IMR-90 (cell line): ENCODE measurements at regions not wholly inside any gene's neighbourhood (a gene's known extent, or its start where the extent isn't known, plus 50 kb on each side); places are given as distances from the start of the nearest gene placed in this dataset.

Experiments
- BHLHE40 ChIP-seq: fragments of 150-350 bp; IDR thresholded peaks from 2 replicates; pipeline ENCODE4 v1.6.1; 2016; ENCODE audit warnings: mild to moderate bottlenecking, low read depth, low read length
- CTCF ChIP-seq: conservative IDR thresholded peaks from 2 replicates; pipeline ENCODE4 v1.5.1; 2012; ENCODE audit warnings: mild to moderate bottlenecking, low read depth, low read length, improper control_type of control experiment
- ELK1 ChIP-seq: fragments of 150-350 bp; IDR thresholded peaks from 2 replicates; pipeline ENCODE4 v1.6.1; 2016; ENCODE audit warnings: low read depth, mild to moderate bottlenecking, low read length, moderate library complexity, borderline replicate concordance
- FOS ChIP-seq: fragments of 150-350 bp; IDR thresholded peaks from 2 replicates; pipeline ENCODE4 v1.6.1; 2016; ENCODE audit warnings: low read depth, low read length
- MAFK ChIP-seq: IDR thresholded peaks from 2 replicates; pipeline ENCODE4 v1.6.1; 2012; ENCODE audit warnings: low read depth, low read length, improper control_type of control experiment
- MAZ ChIP-seq: IDR thresholded peaks from 2 replicates; pipeline ENCODE4 v1.6.1; 2012; ENCODE audit warnings: low read depth, mild to moderate bottlenecking, low read length, improper control_type of control experiment, moderate library complexity, borderline replicate concordance
- MXI1 ChIP-seq: IDR thresholded peaks from 2 replicates; pipeline ENCODE4 v1.6.1; 2012; ENCODE audit warnings: low read depth, mild to moderate bottlenecking, low read length, moderate library complexity, borderline replicate concordance
- NFE2L2 ChIP-seq: fragments of 150-350 bp; IDR thresholded peaks from 2 replicates; pipeline ENCODE4 v1.6.1; 2016; ENCODE audit warnings: low read depth, mild to moderate bottlenecking, low read length
- POLR2A ChIP-seq: IDR thresholded peaks from 2 replicates; pipeline ENCODE4 v1.6.1; 2012; ENCODE audit warnings: mild to moderate bottlenecking, low read depth, low read length
- RAD21 ChIP-seq: IDR thresholded peaks from 2 replicates; pipeline ENCODE4 v1.6.1; 2012; ENCODE audit warnings: low read length, improper control_type of control experiment
- RCOR1 ChIP-seq: IDR thresholded peaks from 2 replicates; pipeline ENCODE4 v1.6.1; 2012; ENCODE audit warnings: mild to moderate bottlenecking, low read length, improper control_type of control experiment; ENCODE audit not compliant: insufficient replicate concordance
- RFX5 ChIP-seq: IDR thresholded peaks from 2 replicates; pipeline ENCODE4 v1.8.0; 2012; ENCODE audit warnings: low read depth, mild to moderate bottlenecking, low read length, moderate library complexity
- SMC3 ChIP-seq: fragments of 150-350 bp; IDR thresholded peaks from 2 replicates; pipeline ENCODE4 v1.6.1; 2016; ENCODE audit warnings: low read depth, mild to moderate bottlenecking, antibody characterized with exemption, low read length, moderate library complexity

- TF ChIP-seq BHLHE40 (no peak), CTCF (no peak), POLR2A (no peak), RFX5 (no peak), MXI1 (no peak), RAD21 (no peak), MAZ (no peak), NFE2L2 (no peak), ELK1 (no peak), SMC3 (no peak), FOS (no peak), RCOR1 (no peak), MAFK (no peak)
These were observed 492.3 kb downstream of the PREX1 start for GRCh38 chr20:48335308-48336050.
